HG03135 (cell line): ENCODE measurements at regions not wholly inside any gene's neighbourhood (a gene's known extent, or its start where the extent isn't known, plus 50 kb on each side); places are given as distances from the start of the nearest gene placed in this dataset.

Experiments used
- ATAC-seq: cut with Tn5 transposase; IDR thresholded peaks from one replicate; pipeline ENCODE4 v1.9.1; 2021; ENCODE audit warnings: mild to moderate bottlenecking, moderate library complexity; ENCODE audit not compliant: unreplicated experiment

GRCh38 chr4:59223292-59223941 is 1976.7 kb upstream of the ADGRL3 start:
- no peak for ATAC-seq

GRCh38 chr4:59238212-59238611 is 1961.9 kb upstream of the ADGRL3 start:
- no peak for ATAC-seq

GRCh38 chr4:59240011-59240410 is 1960.1 kb upstream of the ADGRL3 start:
- no peak for ATAC-seq

- ATAC-seq = no peak
Measured at GRCh38 chr4:59243038-59243437, 1957.1 kb upstream of the ADGRL3 start.

GRCh38 chr4:59247032-59247431 is 1953.1 kb upstream of the ADGRL3 start:
- ATAC-seq = no peak

GRCh38 chr4:59248313-59248712 is 1951.8 kb upstream of the ADGRL3 start:
- ATAC-seq = no peak

- ATAC-seq = no peak
Measured at GRCh38 chr4:59249110-59249509, 1951.0 kb upstream of the ADGRL3 start.

- no peak for ATAC-seq
Measured at GRCh38 chr4:59258002-59258401, 1942.1 kb upstream of the ADGRL3 start.

- ATAC-seq = no peak
Measured at GRCh38 chr4:59307609-59308008, 1892.5 kb upstream of the ADGRL3 start.

GRCh38 chr4:59314637-59315036 is 1885.5 kb upstream of the ADGRL3 start:
- no peak for ATAC-seq

- no peak for ATAC-seq
Measured at GRCh38 chr4:59339631-59340030, 1860.5 kb upstream of the ADGRL3 start.

- no peak for ATAC-seq
Measured at GRCh38 chr4:59341506-59341905, 1858.6 kb upstream of the ADGRL3 start.

- no peak for ATAC-seq
Measured at GRCh38 chr4:59348949-59349348, 1851.2 kb upstream of the ADGRL3 start.

- no peak for ATAC-seq
Measured at GRCh38 chr4:59369229-59369628, 1830.9 kb upstream of the ADGRL3 start.

- ATAC-seq = no peak
Measured at GRCh38 chr4:59374416-59374815, 1825.7 kb upstream of the ADGRL3 start.

GRCh38 chr4:59380841-59381366 is 1819.2 kb upstream of the ADGRL3 start:
- no peak for ATAC-seq

GRCh38 chr4:59381591-59381990 is 1818.5 kb upstream of the ADGRL3 start:
- ATAC-seq = no peak

- no peak for ATAC-seq
Measured at GRCh38 chr4:59387759-59388758, 1812.1 kb upstream of the ADGRL3 start.

- no peak for ATAC-seq
Measured at GRCh38 chr4:59393780-59394179, 1806.3 kb upstream of the ADGRL3 start.

GRCh38 chr4:59400334-59400733 is 1799.8 kb upstream of the ADGRL3 start:
- no peak for ATAC-seq

GRCh38 chr4:59409647-59410046 is 1790.5 kb upstream of the ADGRL3 start:
- ATAC-seq = no peak

- no peak for ATAC-seq
Measured at GRCh38 chr4:59412739-59413138, 1787.4 kb upstream of the ADGRL3 start.
